HCT116 (cell line): ENCODE measurements at regions not wholly inside any gene's neighbourhood (a gene's known extent, or its start where the extent isn't known, plus 50 kb on each side); places are given as distances from the start of the nearest gene placed in this dataset.

ENCODE experiments used
- ATAC-seq: fragments of 200-7000 bp; cut with Tn5 transposase; 2 replicates; pipeline ENCODE4 v1.9.1; 2020; ENCODE audit warnings: mild to moderate bottlenecking, moderate library complexity
- BruUV-seq: library from RNA; stranded (reverse); fragments of 400-500 nt; replicated peaks from 2 replicates; lab custom pipeline; 2021; lab: Mats Ljungman, UMichigan
- CTCF ChIA-PET: fragments of 300-600 bp; sonication (Branson Sonifier 250); formaldehyde crosslinking; loops from one replicate; lab custom pipeline; 2021; ENCODE audit warnings: antibody characterized with exemption; lab: Charles Lee
- POLR2A ChIA-PET: fragments of 300-600, 350-600 bp; sonication (Branson Sonifier 250); formaldehyde crosslinking; loops from one replicate; lab custom pipeline; 2021; ENCODE audit warnings: antibody characterized with exemption; lab: Charles Lee
- RAD21 ChIA-PET, 2 experiments: fragments of 300-600 bp; sonication (Branson Sonifier 250); formaldehyde crosslinking; loops; one replicate each; lab custom pipeline; 2023; ENCODE audit warnings: low total read pairs in 2 of 2; ENCODE audit not compliant: uncharacterized antibody in 2 of 2, unreplicated experiment in 2 of 2, low non-redundant PET in 1 of 2; lab: Charles Lee
- DNase-seq: peaks from one replicate; pipeline ENCODE4 v3.0.0-alpha.2; 2010; ENCODE audit warnings: low read depth, low spot score
- H2AFZ ChIP-seq: fragments of 200-600 bp; shearing (Covaris generic), sonication (generic); 2 replicates; pipeline ENCODE4 v1.6.1; 2017; ENCODE audit warnings: low read depth, mixed run types, mixed read lengths, antibody characterized with exemption, low read length; ENCODE audit not compliant: poor library complexity, severe bottlenecking
- H3K27ac ChIP-seq: 2 replicates; pipeline ENCODE4 v1.5.1; 2012; ENCODE audit warnings: low read depth, low read length
- H3K27me3 ChIP-seq: fragments of 200-600 bp; sonication (generic); 2 replicates; pipeline ENCODE4 v1.6.1; 2016; ENCODE audit warnings: mixed run types, low read length, mixed read lengths; ENCODE audit not compliant: insufficient read depth
- H3K36me3 ChIP-seq, 2 experiments: fragments of 200-500 bp in 1 of 2; fragments of 200-600 bp in 1 of 2; sonication (Bioruptor generic) in 1 of 2; sonication (generic) in 1 of 2; 2 replicates each; pipeline versions ENCODE4 v1.5.1 to v1.6.1; 2014 to 2016; ENCODE audit warnings: low read length in 2 of 2, inconsistent platforms in 1 of 2, mixed read lengths in 1 of 2, mixed run types in 1 of 2; ENCODE audit not compliant: insufficient read depth in 2 of 2, control insufficient read depth in 1 of 2
- H3K4me1 ChIP-seq, 2 experiments: fragments of 200-600 bp in 1 of 2; sonication (generic) in 1 of 2; 2 replicates each; pipeline versions ENCODE4 v1.5.1 to v1.6.1; 2012 to 2017; ENCODE audit warnings: low read length in 2 of 2, inconsistent platforms in 1 of 2, mild to moderate bottlenecking in 1 of 2, mixed read lengths in 1 of 2, mixed run types in 1 of 2, moderate library complexity in 1 of 2; ENCODE audit not compliant: insufficient read depth in 2 of 2, control insufficient read depth in 1 of 2
- H3K4me2 ChIP-seq: fragments of 200-600 bp; sonication (generic); 2 replicates; pipeline ENCODE4 v1.6.1; 2017; ENCODE audit warnings: mixed run types, low read length, mixed read lengths
- H3K4me3 ChIP-seq, 2 experiments: fragments of 200-600 bp in 1 of 2; sonication (generic) in 1 of 2; replicated peaks in 1 of 2; 2 replicates each; pipeline ENCODE4 v1.5.1; 2011 to 2016; ENCODE audit warnings: low read length in 2 of 2, control low read depth in 1 of 2, low read depth in 1 of 2, mild to moderate bottlenecking in 1 of 2, mixed read lengths in 1 of 2, mixed run types in 1 of 2
- H3K79me2 ChIP-seq: fragments of 200-600 bp; sonication (generic); 2 replicates; pipeline ENCODE4 v1.6.1; 2017; ENCODE audit warnings: mild to moderate bottlenecking, mixed run types, low read length, moderate library complexity, mixed read lengths; ENCODE audit not compliant: insufficient read depth
- H3K9ac ChIP-seq: fragments of 200-600 bp; sonication (generic); 2 replicates; pipeline ENCODE4 v1.6.1; 2016; ENCODE audit warnings: low read length, mixed read lengths
- H3K9me2 ChIP-seq: fragments of 200-600 bp; sonication (generic), shearing (Covaris generic); 2 replicates; pipeline ENCODE4 v1.6.1; 2017; ENCODE audit warnings: mixed run types, mild to moderate bottlenecking, moderate library complexity; ENCODE audit not compliant: insufficient read depth
- H3K9me3 ChIP-seq, 2 experiments: fragments of 200-500 bp in 1 of 2; fragments of 200-600 bp in 1 of 2; sonication (Bioruptor generic) in 1 of 2; sonication (generic) in 1 of 2; 2 replicates each; pipeline ENCODE4 v1.6.1; 2014 to 2017; ENCODE audit warnings: low read length in 2 of 2, mixed read lengths in 2 of 2, inconsistent platforms in 1 of 2, low read depth in 1 of 2, mild to moderate bottlenecking in 1 of 2, mixed run types in 1 of 2, moderate library complexity in 1 of 2; ENCODE audit not compliant: control insufficient read depth in 1 of 2, insufficient read depth in 1 of 2
- H4K20me1 ChIP-seq: fragments of 200-600 bp; sonication (generic), shearing (Covaris generic); 2 replicates; pipeline ENCODE4 v1.6.1; 2017; ENCODE audit warnings: mixed run types, mild to moderate bottlenecking, moderate library complexity; ENCODE audit not compliant: insufficient read depth
- CBX3 ChIP-seq: IDR thresholded peaks from 2 replicates; pipeline ENCODE4 v1.6.1; 2012; ENCODE audit warnings: low read depth
- CEBPB ChIP-seq: IDR thresholded peaks from 2 replicates; pipeline ENCODE4 v1.6.1; 2012; ENCODE audit warnings: low read depth
- EGR1 ChIP-seq: IDR thresholded peaks from 2 replicates; pipeline ENCODE4 v1.6.1; 2012; ENCODE audit warnings: low read depth
- ELF1 ChIP-seq: IDR thresholded peaks from 2 replicates; pipeline ENCODE4 v1.6.1; 2012; ENCODE audit warnings: low read depth, borderline replicate concordance
- EZH2phosphoT487 ChIP-seq: fragments of 200-600 bp; IDR thresholded peaks from 2 replicates; pipeline ENCODE4 v1.6.1; 2018; ENCODE audit warnings: antibody characterized with exemption, borderline replicate concordance
- FOSL1 ChIP-seq: IDR thresholded peaks from 2 replicates; pipeline ENCODE4 v1.6.1; 2012; ENCODE audit warnings: low read depth
- POLR2A ChIP-seq: IDR thresholded peaks from 2 replicates; pipeline ENCODE4 v1.7.0; 2011; ENCODE audit warnings: borderline replicate concordance; ENCODE audit not compliant: insufficient read depth, insufficient read length; ENCODE audit errors: extremely low read depth
- POLR2AphosphoS5 ChIP-seq: IDR thresholded peaks from 2 replicates; pipeline ENCODE4 v1.6.1; 2011; ENCODE audit warnings: mild to moderate bottlenecking, low read depth, low read length, moderate library complexity
- RAD21 ChIP-seq: IDR thresholded peaks from 2 replicates; pipeline ENCODE4 v1.6.1; 2012; ENCODE audit warnings: low read depth, mild to moderate bottlenecking
- REST ChIP-seq: IDR thresholded peaks from 2 replicates; pipeline ENCODE4 v1.6.1; 2012; ENCODE audit warnings: low read depth
- SIN3A ChIP-seq: IDR thresholded peaks from 2 replicates; pipeline ENCODE4 v1.6.1; 2012; ENCODE audit warnings: low read depth
- SP1 ChIP-seq: IDR thresholded peaks from 2 replicates; pipeline ENCODE4 v1.6.1; 2012; ENCODE audit warnings: low read depth
- SRF ChIP-seq: IDR thresholded peaks from 2 replicates; pipeline ENCODE4 v1.6.1; 2012; ENCODE audit warnings: low read depth
- YY1 ChIP-seq: IDR thresholded peaks from 2 replicates; pipeline ENCODE4 v1.6.1; 2011; ENCODE audit warnings: low read length, low read depth, moderate library complexity, mild to moderate bottlenecking; ENCODE audit not compliant: insufficient replicate concordance; ENCODE audit errors: extremely low read depth
- ZBTB33 ChIP-seq: IDR thresholded peaks from 2 replicates; pipeline ENCODE4 v1.6.1; 2011; ENCODE audit warnings: mild to moderate bottlenecking, low read length, moderate library complexity; ENCODE audit not compliant: insufficient replicate concordance; ENCODE audit errors: extremely low read depth
- ZFX ChIP-seq: fragments of 450-650 bp; IDR thresholded peaks from 2 replicates; pipeline ENCODE4 v1.6.1; 2017
- ZNF274 ChIP-seq: fragments of 200-500 bp; sonication (Bioruptor generic); IDR thresholded peaks from 2 replicates; pipeline ENCODE4 v1.6.1; 2014; ENCODE audit warnings: mild to moderate bottlenecking, low read depth, low read length, inconsistent platforms
- intact Hi-C: fragments of 100-400 bp; cut with micrococcal nuclease; formaldehyde crosslinking; loops from 2 replicates; pipeline ENCODE4 v1.10.0; 2022
- TF ChIP-seq, protein P1 (sequence below): IDR thresholded peaks from 2 replicates; pipeline ENCODE4 v1.6.1; 2012
- TF ChIP-seq, protein P2 (sequence below), 3 experiments: fragments of 200-600 bp in 1 of 3; sonication (generic) in 1 of 3; IDR thresholded peaks in 2 of 3; conservative IDR thresholded peaks in 1 of 3; 2 replicates each; pipeline ENCODE4 v1.5.1; 2012 to 2017; ENCODE audit warnings: low read depth in 2 of 3, low read length in 2 of 3, antibody characterized with exemption in 1 of 3, borderline replicate concordance in 1 of 3, control low read depth in 1 of 3, mild to moderate bottlenecking in 1 of 3, mixed read lengths in 1 of 3, mixed run types in 1 of 3, moderate library complexity in 1 of 3; ENCODE audit not compliant: insufficient read depth in 1 of 3
- TF ChIP-seq, protein P3 (sequence below): IDR thresholded peaks from 2 replicates; pipeline ENCODE4 v1.6.1; 2012

- intact Hi-C loops: loop anchor here (5.0 kb wide), 1 partner anchor 629 kb away; no protein-coding TSS in a partner anchor
- RAD21 ChIA-PET: no interaction called here
- no TSS peak for BruUV-seq
- H3K9me2 ChIP-seq: no peaks in the 10 kb centered on the region; the same call in 1 of the 2 replicates
- H2AFZ ChIP-seq: no peak overlapping the region
- no peak for DNase-seq
- no peak for TF ChIP-seq YY1
- no peak for TF ChIP-seq POLR2AphosphoS5
- no peak for TF ChIP-seq CEBPB
- no peak for TF ChIP-seq RAD21
- no peak for TF ChIP-seq EGR1
- TF ChIP-seq REST: no peak
- TF ChIP-seq ELF1: no peak
- no peak for TF ChIP-seq FOSL1
- no peak for TF ChIP-seq ZBTB33
- TF ChIP-seq, protein P1, sequence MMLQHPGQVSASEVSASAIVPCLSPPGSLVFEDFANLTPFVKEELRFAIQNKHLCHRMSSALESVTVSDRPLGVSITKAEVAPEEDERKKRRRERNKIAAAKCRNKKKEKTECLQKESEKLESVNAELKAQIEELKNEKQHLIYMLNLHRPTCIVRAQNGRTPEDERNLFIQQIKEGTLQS: no peak
- no peak for TF ChIP-seq POLR2A
- TF ChIP-seq, protein P2, sequence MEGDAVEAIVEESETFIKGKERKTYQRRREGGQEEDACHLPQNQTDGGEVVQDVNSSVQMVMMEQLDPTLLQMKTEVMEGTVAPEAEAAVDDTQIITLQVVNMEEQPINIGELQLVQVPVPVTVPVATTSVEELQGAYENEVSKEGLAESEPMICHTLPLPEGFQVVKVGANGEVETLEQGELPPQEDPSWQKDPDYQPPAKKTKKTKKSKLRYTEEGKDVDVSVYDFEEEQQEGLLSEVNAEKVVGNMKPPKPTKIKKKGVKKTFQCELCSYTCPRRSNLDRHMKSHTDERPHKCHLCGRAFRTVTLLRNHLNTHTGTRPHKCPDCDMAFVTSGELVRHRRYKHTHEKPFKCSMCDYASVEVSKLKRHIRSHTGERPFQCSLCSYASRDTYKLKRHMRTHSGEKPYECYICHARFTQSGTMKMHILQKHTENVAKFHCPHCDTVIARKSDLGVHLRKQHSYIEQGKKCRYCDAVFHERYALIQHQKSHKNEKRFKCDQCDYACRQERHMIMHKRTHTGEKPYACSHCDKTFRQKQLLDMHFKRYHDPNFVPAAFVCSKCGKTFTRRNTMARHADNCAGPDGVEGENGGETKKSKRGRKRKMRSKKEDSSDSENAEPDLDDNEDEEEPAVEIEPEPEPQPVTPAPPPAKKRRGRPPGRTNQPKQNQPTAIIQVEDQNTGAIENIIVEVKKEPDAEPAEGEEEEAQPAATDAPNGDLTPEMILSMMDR (IDR thresholded peaks at IDR 0.05 in 2 of 3, conservative IDR thresholded peaks at IDR 0.05 in 1 of 3; ENCODE audit: borderline replicate concordance in 1 of 3, insufficient read depth in 1 of 3, low read depth in 2 of 3, low read length in 2 of 3): no peak
- no peak for TF ChIP-seq ZNF274
- TF ChIP-seq CBX3: no peak
- no peak for TF ChIP-seq SIN3A
- no peak for TF ChIP-seq EZH2phosphoT487
- no peak for TF ChIP-seq ZFX
- TF ChIP-seq, protein P3, sequence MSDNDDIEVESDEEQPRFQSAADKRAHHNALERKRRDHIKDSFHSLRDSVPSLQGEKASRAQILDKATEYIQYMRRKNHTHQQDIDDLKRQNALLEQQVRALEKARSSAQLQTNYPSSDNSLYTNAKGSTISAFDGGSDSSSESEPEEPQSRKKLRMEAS: no peak
- TF ChIP-seq SRF: no peak
- TF ChIP-seq SP1: no peak
- TF ChIP-seq, all 23 proteins: peak for 0
- ChIA-PET POLR2A (no interaction called here), CTCF (no interaction called here)
- Histone ChIP-seq H3K27me3 (no peaks in the 10 kb centered on the region), H4K20me1 (no peaks in the 10 kb centered on the region), H3K4me2 (no peak overlapping the region), H3K4me3 (no peak overlapping the region), H3K79me2 (no peaks in the 10 kb centered on the region), H3K4me1 (peaks cover 0 to 2% of the 10 kb centered on the region in 2 experiments; a peak in 1 of 4 replicates), H3K36me3 (no peaks in the 10 kb centered on the region), H3K9me3 (no peaks in the 10 kb centered on the region), H3K27ac (no peak overlapping the region), H3K9ac (no peak overlapping the region)
- ATAC-seq: no peak
These were observed 99.0 kb downstream of the ZNF281 start for GRCh38 chr1:200310824-200311223.
